ENCODE measurements at regions not wholly inside any gene's neighbourhood (a gene's known extent, or its start where the extent isn't known, plus 50 kb on each side); places are given as distances from the start of the nearest gene placed in this dataset.

- H3K27me3 ChIP-seq: no peaks in the 10 kb centered on the region
- H3K4me3 ChIP-seq: no peak overlapping the region
- no peaks in the 10 kb centered on the region for H3K9me3 ChIP-seq
- intact Hi-C loops (cut with DNase I): loop anchor here (10.0 kb wide), 1 partner anchor 82 kb away; the partner anchor contains the start of gene NEO1
- no peaks in the 10 kb centered on the region for H3K36me3 ChIP-seq
- TF ChIP-seq POLR2A (IDR thresholded peaks at IDR 0.05): no peak
- TF ChIP-seq CTCF (IDR thresholded peaks at IDR 0.05): no peak
- no peak for TF ChIP-seq POLR2AphosphoS5 (IDR thresholded peaks at IDR 0.05; ENCODE audit: insufficient read depth in 1 of 2, low read depth in 1 of 2)
- H3K27ac ChIP-seq: peak overlapping the region; percentile 69
- peaks cover 11% of the 10 kb centered on the region for H3K4me1 ChIP-seq
- no peak for DNase-seq (ENCODE audit: extremely low spot score in 2 of 2)
Measured at GRCh38 chr15:72972362-72972761, 79.9 kb upstream of the NEO1 start.

- Histone ChIP-seq H3K4me3 (peak overlapping the region; percentile 28 to 40), H3K4me1 (peaks cover 11% of the 10 kb centered on the region), H3K27me3 (no peaks in the 10 kb centered on the region), H3K9me3 (no peaks in the 10 kb centered on the region), H3K36me3 (no peaks in the 10 kb centered on the region), H3K27ac (peak overlapping the region; percentile 69)
- TF ChIP-seq POLR2AphosphoS5 (IDR thresholded peaks at IDR 0.05; ENCODE audit: insufficient read depth in 1 of 2, low read depth in 1 of 2) (no peak), CTCF (IDR thresholded peaks at IDR 0.05) (no peak), POLR2A (IDR thresholded peaks at IDR 0.05) (no peak)
- intact Hi-C loops (cut with DNase I): loop anchor here (10.0 kb wide), 1 partner anchor 83 kb away; the partner anchor contains the start of gene NEO1
- DNase-seq (ENCODE audit: extremely low spot score in 2 of 2): no peak
Measured at GRCh38 chr15:72971766-72972165, 80.5 kb upstream of the NEO1 start.

DNA sequence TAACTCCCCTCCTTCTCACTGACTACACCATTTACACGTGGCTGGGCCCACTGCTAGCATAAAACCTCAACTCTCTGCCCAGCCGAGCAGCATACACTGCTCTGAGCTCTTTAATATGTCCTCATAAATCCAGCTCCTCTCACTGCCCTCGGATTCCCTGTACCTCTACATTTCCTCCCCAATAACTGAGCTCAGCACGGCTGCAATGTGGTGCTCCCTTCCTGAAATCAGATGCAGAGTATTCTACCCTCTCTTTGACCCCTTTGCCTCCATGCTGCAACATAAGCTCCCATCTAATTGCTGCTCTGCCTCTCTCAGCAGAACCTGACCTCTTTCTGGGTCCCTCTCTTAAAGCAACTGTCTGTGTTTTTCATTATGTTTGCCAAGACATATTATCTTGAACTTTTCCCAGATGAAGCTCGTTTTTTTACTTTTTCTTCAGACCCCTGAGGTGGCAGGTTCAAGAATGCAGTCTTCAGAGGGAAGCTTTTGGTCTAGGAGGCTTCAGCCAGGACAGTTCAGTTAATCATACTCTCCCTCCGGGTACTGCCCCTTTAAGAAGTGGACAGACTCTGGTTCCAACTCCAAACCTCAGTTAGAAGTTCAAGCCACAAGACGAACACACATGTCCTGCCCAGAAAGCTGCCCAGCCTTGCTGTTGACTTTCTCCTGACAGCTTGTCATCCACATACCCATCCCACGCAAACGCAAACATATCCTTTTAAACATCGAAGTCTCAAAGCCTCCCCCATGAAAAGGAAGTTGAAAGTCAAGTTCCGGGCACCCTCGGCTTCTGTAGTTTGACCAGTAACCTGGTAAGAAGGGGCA is 81.1 kb upstream of the NEO1 start:
- Histone ChIP-seq H3K27ac (peak overlapping the region; percentile 69), H3K4me3 (peak overlapping the region; percentile 28 to 40), H3K9me3 (no peaks in the 10 kb centered on the region), H3K36me3 (no peaks in the 10 kb centered on the region), H3K4me1 (peaks cover 11% of the 10 kb centered on the region), H3K27me3 (no peaks in the 10 kb centered on the region)
- intact Hi-C loops (cut with DNase I): loop anchor here (10.0 kb wide), 1 partner anchor 84 kb away; the partner anchor contains the start of gene NEO1
- TF ChIP-seq POLR2A (IDR thresholded peaks at IDR 0.05): no peak
- TF ChIP-seq POLR2AphosphoS5 (IDR thresholded peaks at IDR 0.05; ENCODE audit: insufficient read depth in 1 of 2, low read depth in 1 of 2): no peak
- TF ChIP-seq CTCF (IDR thresholded peaks at IDR 0.05): no peak
- no peak for DNase-seq (ENCODE audit: extremely low spot score in 2 of 2)

GRCh38 chr15:72968531-72968922 is 83.7 kb upstream of the NEO1 start:
- Histone ChIP-seq H3K36me3 (no peaks in the 10 kb centered on the region), H3K9me3 (no peaks in the 10 kb centered on the region), H3K27ac (no peak overlapping the region), H3K27me3 (no peaks in the 10 kb centered on the region), H3K4me3 (no peak overlapping the region), H3K4me1 (peaks cover 11% of the 10 kb centered on the region)
- no peak for TF ChIP-seq POLR2AphosphoS5 (IDR thresholded peaks at IDR 0.05; ENCODE audit: insufficient read depth in 1 of 2, low read depth in 1 of 2)
- TF ChIP-seq POLR2A (IDR thresholded peaks at IDR 0.05): no peak
- TF ChIP-seq CTCF (IDR thresholded peaks at IDR 0.05): no peak
- intact Hi-C loops (cut with DNase I): no loop called here
- no peak for DNase-seq (ENCODE audit: extremely low spot score in 2 of 2)
